Kidney glomerular epithelial cell (primary cell): ENCODE measurements at regions not wholly inside any gene's neighbourhood (a gene's known extent, or its start where the extent isn't known, plus 50 kb on each side); places are given as distances from the start of the nearest gene placed in this dataset.

Experiments used
- DNase-seq: peaks from one replicate; lab custom pipeline; 2025; lab: John Stamatoyannopoulos, UW

DNA sequence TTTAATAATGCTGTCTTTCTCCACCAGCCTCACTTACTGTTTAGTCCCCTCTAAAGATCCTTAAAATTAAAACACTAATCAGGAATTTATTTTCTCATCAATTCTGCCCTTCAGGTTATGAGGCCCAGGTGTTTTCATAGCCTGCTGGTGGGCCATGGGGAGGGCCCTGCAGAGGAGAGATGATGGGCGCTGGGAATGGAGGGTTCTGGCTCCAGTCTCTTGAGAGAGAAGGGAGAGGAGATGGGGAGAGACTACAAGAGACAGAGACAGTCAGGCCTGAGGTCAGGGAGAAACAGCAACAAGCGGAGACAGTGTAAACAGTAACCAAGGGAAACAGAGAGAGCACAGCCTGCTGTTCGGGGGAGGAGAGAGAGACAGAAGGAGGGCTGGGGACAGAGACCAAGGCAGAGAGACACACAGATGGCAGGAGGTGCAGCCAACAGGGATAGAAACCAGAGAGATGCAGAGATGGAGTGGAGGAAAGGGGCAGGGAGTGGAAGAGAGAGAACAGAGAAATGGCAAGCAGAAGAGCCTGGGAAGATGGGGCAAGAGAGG lies 187.3 kb upstream of the SYT13 start:
- DNase-seq: no peak

DNA sequence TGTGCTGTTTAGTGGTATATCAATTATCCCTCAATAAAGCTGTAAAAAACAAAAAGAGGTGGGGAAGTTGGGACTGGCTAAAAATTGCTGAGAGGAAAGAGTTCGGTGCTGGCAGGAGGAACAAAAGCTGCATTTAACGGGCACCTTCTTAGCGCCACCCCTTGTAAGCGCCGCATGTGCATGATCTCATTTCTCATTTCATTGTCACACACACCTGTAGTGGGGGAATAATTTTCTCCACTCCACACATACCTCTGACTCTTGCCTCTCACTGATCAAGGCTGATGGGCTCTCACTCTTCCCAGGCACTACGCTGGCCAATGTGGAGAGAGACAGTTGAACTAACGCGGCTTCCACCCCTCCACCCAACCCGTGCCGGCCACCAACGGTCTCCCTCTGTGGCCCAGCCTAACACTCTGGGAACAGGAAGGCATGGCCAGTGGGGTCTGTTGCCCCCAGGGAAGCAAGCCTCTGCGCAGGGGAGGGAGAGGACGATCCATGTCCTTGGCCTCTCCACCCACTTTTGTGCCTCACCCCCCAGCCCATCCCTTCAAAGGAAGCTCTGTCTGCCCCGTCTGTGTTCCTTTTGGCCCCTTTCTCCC lies 186.7 kb upstream of the SYT13 start:
- no peak for DNase-seq

DNA sequence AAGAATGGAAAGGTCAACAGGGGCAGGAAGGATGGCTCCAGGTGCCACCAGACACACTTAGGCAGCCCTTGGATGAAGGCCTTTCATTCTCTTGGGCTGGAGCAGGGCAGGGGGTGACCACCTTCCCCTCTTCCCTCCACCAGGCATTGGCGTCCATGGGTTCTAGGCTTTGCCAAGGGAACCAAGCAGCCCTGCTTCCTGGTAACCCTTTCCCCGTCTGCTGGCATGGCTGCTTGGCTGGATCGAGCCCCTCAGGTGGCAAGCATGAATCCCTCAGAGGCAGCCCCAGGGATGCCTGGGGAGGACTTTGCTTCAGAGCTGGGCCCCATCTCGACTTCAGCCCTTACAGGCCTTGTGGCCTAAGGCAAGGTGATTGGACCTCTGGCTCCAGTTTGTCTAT lies 185.1 kb upstream of the SYT13 start:
- no peak for DNase-seq

DNA sequence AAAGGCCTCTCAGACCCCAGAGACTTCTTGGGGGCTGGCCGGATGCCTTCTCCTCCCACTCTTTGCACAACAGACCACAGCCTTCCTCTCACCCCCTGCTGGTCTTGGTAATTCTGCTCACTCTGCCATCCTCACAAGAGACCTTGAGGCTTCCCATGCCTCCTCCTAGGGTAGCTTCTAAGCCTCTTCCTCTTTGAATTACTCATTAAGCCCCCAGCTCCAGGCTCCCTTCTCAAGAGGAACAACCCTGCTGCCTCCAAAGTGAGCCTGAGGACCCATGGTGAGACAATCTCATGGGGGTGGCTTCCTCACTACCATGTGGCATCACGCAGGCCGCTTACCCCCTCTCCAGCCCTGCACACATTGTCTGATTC lies 184.6 kb upstream of the SYT13 start:
- no peak for DNase-seq

DNA sequence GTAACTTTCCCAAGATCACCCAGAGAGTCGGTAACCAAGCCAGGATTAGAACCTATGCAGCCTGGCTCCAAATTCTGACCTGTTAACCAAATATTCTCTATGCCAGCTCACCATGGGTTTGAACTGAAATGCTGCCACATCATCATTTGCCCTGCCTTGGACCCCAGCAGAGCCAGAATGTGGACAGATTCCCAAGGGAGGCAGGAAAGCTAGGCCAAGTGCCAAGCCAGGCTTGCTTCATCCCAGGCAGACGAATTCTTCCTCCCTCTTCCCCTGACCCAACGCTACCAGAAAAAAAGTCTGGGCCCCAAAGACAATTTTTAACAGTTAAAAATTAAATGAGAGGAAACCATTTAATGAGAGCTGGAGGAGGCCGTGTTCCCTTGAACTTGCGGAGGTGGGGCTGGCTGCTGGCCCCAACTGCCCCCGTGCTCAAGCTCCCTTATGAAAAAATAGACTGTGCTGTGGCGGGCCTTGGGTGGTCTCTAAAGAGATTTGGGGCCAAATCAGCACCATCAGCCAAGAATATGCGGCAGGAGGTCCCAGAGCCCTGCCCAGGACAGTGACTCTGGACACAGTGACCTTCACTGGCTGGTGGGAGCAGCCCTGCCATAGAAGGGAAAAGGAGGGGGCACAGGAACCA lies 184.1 kb upstream of the SYT13 start:
- DNase-seq: no peak

DNA sequence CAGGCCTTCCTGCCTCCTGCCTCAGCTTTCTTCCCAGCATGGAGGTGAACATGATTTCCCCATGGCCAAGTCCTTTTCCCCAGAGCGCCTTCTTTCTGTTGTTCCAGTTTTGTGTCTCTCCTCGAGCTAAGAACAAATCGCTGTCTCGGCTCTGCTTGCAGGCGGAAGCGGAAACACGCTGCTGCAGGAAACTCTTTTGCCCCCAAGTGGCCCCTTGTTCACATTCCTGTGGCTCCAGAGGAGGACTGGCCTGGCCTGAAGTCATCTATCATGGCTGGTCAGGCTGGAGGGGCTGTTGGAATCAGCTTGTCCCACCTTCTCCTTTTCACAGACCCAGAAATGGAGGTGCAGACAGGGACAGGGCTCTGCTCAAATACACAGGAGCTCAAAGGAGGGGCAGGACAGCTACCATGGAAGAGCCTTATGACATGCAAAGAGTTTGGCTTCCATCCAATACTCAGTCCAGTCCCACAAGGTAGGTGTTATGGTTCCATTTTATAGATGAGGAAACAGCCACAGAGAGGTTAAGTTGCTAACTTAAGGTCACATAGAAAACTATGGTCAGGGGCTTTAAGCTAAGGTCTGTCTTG lies 182.2 kb upstream of the SYT13 start:
- DNase-seq: no peak

DNA sequence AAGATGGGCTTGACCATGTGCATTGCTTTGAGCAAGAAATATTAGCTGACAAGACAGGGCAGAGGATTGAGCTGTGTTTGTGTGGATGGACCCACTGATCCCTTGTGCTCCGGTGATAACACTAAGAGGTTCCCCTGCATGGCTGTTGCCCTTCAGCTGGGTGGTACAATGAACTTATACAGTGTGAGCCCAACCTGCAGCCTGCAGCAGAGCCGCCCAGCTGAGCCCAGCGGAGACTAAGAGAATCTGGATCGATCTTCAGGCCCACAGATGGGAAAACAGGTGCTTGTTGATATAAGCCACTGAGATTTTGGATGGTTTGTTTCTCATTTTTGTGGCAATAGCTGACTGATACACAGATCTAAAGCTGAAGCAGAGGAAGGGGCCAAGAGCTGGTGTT lies 177.4 kb upstream of the SYT13 start:
- DNase-seq: no peak

DNA sequence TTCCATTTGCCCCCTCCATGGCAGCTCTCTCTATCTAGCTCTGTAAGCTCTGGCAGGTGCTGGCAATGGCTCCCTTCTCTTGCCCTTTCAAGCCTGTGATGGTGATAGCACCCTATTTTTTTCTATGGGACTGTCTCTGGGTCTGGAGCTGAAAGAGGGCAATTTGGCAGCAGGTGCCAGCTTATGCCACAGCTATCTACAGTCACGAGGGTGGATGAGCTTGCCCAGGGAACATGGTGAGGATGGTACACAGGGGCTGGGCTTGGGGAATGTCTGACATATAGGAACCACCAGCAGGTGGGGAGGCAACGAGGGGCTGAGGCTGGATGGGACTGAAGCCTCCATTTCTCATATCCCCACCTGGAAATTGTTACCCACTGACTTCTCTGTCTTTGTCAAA lies 175.4 kb upstream of the SYT13 start:
- no peak for DNase-seq

DNA sequence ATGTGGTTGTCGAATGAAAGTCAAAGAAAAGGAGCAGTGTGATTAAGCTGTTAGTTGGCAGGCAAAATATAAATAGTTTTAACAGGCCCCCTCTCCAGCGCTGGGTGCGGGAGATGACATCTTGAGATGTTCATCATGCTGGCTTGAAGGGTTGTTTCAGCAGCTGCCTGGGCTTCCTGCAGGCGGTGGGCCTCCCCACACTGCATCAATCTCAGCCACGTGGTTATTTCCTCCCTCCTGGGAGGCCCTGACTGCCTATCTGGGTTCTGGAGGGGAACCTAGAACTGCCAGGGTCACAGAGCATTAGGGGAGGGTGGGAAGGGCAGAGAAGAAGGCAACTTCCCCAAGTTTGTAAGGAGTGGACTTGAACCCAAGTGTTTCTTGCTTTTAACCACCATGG lies 173.3 kb upstream of the SYT13 start:
- no peak for DNase-seq

DNA sequence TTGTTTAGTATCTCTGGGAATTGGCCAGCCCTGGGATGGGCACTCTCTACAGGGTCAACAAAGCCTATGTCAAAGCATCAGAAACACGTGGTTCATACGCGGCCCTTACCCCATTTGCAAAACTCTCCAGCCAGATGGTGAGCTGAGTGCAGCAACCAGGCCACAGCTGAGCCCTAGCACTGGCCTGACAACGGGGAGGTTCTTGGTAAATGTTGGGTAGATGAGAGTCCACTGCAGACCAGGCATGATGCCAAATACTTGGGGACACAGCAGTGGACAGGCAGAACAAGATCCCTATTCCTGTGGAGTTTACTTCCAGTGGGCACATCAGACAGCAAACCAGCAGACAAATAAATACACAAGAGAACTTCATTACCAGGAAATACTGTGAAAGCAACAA lies 172.1 kb upstream of the SYT13 start:
- no peak for DNase-seq

DNA sequence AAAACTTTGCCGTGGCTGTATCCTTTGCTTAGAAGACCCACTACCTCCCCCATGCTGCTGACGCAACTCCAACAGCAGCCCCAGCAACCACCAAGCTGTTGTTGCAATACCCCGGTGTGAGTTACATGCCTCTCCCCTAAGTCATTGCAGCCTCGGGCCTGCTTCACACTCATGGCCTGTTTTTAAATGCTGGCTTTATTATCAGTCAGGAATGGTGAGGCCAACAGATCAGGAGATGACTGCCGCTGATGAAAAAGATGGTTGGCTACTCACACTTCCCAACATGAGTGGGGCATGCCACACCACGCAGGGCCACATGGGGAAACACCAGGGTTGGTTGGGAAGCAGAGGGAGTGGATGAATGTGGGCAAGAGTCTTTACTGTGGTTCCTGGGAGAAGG lies 171.5 kb upstream of the SYT13 start:
- DNase-seq: no peak

DNA sequence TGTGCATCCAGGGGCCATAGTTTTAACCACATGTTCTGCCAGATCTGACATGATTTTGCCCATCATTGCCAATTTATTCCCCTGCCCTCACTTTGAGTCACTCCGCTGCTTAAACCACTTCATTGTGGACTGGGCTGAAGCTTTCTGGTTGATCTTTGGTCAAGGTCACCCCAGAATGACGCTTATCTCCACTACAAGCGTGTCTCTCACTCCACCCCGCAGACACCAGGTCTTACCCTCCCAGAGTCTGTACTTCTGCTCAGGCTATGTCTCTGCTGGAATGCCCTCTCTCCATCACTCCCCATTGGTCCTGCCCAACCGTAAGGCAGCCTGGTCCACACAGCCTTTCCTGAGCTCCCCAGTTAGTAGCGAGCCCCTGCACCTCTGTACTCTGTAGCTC lies 170.5 kb upstream of the SYT13 start:
- no peak for DNase-seq

DNA sequence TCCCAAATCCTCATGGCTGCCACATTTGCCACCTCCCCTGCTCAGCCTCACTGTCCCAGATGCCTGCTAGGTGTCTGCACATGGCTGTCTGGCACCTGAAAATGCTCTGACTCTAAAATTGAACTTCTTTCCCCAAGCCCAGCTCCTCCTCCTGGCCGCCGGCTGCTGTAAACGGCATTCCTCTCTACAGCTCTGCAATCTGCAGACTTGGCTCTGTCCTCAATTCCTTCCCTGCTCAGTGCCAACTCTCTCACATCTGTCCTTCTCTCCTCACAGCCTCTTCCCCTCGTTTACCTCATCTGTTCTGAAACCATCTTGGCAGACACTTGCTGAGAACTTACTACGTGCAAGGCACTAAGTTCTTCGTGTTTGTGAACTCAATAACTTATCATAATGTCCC lies 169.4 kb upstream of the SYT13 start:
- no peak for DNase-seq

DNA sequence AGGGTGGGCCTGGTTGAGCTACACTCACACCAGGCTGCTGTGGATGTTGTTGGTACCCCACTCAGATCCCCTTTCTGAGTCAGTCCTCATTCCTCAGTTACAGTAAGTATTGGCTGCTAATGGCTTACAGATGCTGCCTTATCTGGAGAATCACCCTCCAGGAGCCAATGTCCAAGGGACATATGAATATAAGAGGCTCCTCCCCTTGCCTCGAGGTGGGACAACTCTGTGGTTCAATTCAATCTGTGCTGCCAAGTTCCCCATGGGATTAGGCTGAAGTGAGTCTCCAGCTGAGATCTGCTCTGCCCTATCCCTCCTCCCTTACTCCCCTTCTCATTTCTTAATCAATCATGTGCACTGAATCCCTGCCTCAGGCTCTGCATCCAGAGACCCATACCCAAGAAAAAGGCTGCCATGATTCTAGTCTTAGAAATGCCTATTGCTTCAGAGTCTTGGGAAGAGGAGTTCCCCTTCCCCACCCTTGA lies 168.8 kb upstream of the SYT13 start:
- no peak for DNase-seq

DNA sequence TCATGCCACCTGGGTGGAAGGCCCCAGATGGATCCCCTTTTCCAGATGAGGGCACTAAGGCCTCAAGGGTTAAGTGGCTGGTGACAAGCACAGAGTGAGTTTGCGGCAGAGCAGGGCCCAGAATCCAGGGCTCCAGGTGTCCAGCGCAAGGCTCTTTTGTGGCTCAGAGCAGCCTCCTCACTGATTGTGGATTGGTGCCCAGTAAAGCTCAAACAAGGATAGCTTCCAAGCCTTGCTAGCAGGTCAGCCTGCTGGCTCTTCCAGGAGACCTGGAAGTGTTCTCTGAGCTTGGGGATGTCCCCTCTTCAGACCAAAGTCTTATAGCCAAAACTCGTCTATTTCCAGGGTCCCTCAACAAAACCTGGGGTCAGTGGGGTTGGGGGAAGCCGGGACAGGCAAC lies 167.6 kb upstream of the SYT13 start:
- no peak for DNase-seq

DNA sequence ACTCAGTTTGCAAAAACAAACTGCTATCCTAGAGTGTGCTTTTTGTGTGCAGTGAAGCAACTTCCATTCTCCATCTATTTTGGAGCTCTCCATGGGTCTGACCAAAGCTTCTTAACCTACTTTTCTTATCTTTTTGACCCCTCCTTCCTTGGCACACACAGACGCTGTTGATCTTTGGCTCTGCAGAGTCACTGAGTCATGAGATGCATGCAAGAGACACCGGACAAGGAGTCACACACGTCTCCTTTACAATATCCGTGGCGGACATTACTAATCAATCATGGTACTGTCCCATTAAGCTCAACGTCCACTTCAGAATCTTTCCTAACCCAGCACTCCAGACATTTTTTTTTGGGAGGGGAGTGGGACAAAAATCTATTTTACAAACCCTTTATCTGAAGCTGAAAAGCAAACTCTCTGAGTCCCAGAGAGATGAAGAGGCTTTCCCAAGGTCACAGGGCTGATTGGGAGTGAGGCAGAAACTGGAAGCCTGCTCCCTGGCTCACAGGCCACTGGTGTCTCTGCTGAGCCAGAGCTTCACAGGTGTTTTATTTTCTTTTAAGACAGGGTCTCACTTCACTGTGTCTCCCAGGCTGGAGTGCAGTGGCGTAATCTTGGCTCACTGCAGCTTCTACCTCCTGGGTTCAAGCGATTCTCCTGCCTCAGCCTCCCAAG lies 165.8 kb upstream of the SYT13 start:
- DNase-seq: no peak

DNA sequence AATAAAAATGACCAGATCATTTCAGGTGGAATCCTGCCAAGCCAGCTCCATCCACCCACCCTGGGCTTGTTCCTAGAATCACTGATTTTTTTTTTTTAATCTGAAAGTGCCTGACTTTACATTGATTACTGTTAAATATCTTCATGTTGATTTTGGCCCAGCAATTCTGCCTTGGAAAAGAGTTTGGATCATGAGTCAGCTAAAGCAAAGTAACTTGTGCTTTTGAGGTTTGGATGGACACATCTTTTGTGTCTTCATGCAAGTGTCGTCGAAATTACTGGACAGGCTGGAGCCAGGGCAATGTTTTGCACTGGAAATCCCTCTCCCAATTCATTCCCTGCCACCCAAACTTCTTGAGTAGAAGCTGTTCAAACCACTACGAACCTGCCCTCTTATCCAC lies 164.0 kb upstream of the SYT13 start:
- no peak for DNase-seq

DNA sequence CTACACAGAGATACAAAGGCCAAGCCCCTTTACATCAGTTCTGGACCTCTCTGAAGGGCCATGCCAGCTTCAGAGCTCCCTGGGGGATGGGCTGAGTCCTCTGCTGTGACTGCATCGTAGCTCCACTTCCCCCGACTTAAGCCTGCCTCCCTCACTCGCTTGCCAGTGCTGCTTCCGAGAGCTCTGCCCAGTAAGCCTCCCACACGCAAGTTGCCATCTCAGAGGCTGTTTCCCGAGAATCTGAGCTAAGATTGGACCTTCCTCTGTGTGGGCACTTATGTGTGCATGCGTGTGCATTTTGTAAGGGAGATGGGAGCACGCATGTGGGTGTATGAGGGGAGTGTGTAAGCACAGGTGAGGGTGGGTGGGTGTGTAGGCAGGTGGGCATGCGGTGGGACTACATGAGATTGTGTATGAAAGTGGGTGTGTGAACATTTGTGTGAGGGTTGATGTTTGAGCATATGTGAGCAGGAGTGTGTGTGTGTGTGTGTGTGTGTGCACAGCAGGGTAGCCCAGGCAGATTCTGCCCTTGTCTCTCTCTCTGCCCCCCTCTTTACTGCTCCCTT lies 163.0 kb upstream of the SYT13 start:
- no peak for DNase-seq

DNA sequence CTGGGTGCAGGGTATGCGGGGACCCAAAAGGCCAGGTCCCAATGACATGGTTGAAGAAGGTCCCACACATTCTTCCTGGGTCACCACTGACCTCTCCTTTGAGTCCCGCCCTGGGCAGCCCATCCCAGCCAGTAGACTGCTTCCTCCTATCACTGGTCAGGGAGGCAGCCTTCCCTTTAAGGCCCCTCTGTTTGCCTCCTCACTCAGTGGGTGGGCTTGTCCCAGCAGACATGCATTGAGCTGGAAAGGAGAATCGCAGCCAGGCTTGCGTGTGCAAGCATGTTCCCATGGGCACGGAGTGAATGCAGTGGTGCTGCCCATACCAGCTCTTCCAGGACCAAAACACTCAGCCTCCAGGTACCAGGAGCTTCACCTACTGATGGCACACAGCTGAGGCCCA lies 162.4 kb upstream of the SYT13 start:
- DNase-seq: no peak

DNA sequence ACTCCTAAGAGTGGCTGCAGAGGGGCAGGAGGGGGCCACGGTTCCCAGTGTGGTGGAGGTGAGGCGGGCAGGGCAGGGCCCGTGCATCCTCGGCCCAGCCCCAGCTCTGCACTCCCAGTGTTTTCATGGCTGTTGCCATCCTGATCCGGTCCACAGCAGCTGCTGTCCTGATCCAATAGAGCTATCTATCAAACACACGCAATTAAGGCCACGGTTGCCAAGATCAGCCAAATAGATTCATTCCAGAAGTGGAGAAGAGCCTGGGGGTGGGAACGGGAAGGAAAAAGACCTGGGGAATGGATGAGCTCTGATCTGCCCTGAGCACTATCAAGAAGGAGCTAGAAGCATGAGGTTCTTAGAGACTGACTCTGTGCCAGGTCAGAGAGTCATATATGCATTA lies 160.9 kb upstream of the SYT13 start:
- DNase-seq: no peak

DNA sequence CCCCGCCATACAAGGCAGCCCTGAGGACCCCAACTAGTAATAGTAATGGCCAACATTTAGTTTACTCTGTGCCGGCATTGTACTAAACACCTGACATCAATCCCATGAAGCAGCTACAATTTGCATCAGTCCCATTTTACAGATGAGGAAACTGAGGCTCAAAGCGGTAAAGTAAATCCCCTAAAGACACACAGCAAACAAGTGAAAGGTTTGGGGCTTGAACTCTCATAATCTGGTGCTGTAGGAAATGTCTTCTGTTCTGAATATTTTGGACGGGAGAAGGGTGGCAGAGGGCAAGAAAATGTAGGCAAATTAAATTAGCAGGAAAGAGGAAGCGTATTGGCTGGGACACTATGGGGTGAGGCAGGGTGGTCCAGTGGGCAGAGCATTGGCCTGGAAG lies 160.3 kb upstream of the SYT13 start:
- no peak for DNase-seq

DNA sequence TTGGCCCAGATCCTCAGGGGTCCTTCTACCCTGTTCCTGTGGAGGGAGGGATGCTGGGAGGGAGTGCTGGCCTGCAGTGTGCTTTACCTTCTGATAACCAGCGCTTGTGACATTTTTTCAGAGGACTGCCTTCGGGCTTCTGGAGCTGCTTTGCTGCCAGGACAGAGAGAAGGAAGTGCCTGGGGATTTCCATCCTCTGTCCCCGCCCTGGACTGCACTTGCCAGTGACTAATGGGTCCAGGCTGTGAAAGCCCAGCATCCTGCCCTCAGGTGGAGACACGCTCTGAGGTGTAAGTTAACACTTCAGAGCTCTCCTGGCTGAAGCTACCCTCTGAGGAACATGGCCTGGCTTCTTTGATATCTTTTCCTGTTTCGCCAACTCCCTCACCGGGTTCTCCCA lies 158.7 kb upstream of the SYT13 start:
- DNase-seq: no peak

DNA sequence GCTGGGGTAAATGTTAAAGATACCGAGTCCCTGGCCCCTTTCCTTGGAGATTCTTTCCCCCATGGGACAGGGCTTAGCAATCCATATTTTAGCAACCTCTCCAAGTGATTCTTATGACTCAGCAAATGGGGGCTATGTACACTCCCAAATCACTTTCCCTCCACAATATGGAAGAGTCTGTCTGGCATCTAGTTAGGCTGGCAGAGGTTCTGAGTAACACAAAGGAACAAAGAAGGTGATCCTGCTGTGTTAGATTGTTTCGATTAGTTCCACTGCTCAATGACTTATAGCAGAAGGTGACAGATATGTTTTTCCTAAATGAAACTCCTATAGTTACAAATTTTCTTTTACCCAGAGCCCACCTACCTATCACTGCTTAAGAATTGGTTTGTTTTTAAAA lies 154.0 kb upstream of the SYT13 start:
- DNase-seq: no peak
